ENCODE measurements at regions not wholly inside any gene's neighbourhood (a gene's known extent, or its start where the extent isn't known, plus 50 kb on each side); places are given as distances from the start of the nearest gene placed in this dataset.

GRCh38 chr2:36177282-36177681 is 178.3 kb upstream of the CRIM1 start:
- no peak for TF ChIP-seq CTCF (conservative IDR thresholded peaks at IDR 0.05; ENCODE audit: low read depth, low read length)
- no peak for TF ChIP-seq EZH2 (IDR thresholded peaks at IDR 0.05; ENCODE audit: borderline replicate concordance, low read depth, low read length, poor library complexity, severe bottlenecking)
